Astrocyte of the hippocampus (primary cell): ENCODE measurements at regions not wholly inside any gene's neighbourhood (a gene's known extent, or its start where the extent isn't known, plus 50 kb on each side); places are given as distances from the start of the nearest gene placed in this dataset.
"Not testable (repeated sequence)": the region's sequence is repeated elsewhere in the genome, so short reads cannot be mapped to it uniquely, and the experiment has no call there.

Source experiments
- DNase-seq: peaks from one replicate; pipeline ENCODE4 v3.0.0; 2011; ENCODE audit warnings: low read depth, low spot score

DNA sequence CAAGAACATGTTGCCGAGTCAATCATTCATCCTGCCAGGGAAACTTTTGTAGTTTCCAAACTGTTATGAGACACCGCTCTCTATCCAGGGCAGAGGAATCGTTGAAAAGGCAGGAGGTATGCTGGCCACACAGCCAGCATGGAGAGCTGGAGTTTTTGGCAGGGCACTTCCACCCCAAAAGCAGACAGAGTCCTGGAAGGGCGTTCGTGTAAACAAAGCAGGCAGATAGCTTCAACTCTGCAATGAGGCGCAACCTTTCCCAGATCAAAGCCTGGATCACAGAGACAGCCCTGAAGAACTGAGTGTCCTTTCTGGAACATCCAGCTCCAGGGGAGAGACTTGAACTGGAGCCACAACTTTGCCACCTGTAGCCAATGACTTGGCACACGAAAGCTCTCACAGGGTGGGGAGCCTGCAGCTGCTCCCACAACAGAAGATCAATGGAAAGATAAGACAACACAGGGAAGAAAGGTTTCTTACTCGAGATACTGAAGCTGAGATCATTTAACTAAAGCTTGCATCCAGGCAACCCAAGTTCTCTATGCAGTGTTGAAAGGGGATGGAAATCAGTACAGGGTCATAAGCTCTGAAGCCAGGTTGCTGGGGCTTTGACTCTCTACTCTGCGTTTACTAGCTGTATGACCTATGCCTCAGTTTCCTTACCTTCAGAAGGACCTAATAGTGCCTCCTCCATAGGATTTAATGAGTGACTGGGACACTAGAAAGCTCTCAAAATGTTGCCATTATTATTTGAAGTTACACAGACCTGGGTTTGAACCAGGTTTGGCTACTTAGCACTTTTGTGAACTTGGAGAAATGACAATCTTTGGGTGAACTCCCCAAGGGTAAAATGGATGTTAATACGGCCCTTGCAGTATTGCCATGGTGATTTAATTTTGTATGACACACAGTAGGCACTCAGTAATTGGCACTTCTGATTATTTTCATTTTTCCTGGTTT, 434.8 kb upstream of the NPVF start:
- DNase-seq = no peak

GRCh38 chr7:25663877-25664276, 435.6 kb upstream of the NPVF start:
- no peak for DNase-seq

DNA sequence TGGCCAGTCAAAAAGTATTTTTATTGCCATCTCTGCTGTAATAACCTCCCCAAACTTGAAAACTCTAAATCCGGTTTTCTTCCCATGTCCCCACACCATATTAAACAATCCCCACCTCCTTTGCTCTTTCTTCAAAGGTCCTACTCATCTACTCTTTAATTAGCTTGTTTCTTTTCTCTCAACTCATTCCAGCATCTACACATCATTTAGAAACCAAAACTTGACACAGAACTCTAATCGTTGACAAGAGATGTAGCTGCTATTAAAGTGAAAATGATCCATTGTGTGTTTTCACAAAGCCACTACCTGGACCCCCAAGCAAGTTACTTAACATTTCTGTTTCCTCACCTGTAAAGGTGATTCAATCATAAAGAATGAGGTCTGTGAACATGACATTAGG, 436.3 kb upstream of the NPVF start:
- no peak for DNase-seq

DNA sequence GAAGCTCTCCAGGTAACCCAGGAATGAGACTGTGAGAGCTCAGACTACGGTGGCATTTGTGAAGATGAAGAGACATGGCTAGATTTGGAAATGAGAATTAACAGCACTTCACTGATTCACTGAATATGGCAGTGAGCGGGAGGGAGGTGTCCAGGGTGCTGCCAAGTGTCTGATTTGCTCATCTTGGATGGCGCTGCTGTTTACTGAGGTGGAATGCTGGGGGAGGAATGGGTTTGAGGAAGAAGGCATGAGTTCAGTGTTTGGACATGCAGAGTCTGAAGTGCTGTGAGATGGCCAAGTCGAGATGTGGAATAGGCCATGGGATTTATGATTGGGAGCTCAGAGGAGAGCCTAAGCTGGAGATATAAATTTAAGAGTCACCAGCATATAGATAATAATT, 437.1 kb upstream of the NPVF start:
- no peak for DNase-seq

- DNase-seq = no peak
These were observed 437.8 kb upstream of the NPVF start for GRCh38 chr7:25665903-25666670.

DNA sequence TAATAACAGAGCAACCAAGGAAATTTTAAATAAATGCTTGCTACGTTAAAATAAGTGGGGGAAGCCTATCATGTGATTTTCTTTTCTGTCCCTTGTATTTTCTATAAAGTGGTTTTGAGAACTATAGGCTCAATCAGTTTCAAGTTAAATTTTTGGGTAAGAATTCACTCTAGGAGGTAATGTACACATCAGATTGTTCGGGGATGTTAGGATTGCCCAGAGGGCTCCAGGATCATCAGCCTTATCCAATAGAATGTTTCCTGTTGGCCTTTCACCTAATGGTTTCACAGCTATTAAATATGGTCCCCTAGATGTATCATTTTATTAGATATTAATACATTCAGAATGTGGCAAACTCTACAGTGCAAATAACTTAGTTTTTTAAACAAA, 438.4 kb upstream of the NPVF start:
- no peak for DNase-seq

- no peak for DNase-seq
These were observed 441.0 kb upstream of the NPVF start for GRCh38 chr7:25669281-25669781.

DNA sequence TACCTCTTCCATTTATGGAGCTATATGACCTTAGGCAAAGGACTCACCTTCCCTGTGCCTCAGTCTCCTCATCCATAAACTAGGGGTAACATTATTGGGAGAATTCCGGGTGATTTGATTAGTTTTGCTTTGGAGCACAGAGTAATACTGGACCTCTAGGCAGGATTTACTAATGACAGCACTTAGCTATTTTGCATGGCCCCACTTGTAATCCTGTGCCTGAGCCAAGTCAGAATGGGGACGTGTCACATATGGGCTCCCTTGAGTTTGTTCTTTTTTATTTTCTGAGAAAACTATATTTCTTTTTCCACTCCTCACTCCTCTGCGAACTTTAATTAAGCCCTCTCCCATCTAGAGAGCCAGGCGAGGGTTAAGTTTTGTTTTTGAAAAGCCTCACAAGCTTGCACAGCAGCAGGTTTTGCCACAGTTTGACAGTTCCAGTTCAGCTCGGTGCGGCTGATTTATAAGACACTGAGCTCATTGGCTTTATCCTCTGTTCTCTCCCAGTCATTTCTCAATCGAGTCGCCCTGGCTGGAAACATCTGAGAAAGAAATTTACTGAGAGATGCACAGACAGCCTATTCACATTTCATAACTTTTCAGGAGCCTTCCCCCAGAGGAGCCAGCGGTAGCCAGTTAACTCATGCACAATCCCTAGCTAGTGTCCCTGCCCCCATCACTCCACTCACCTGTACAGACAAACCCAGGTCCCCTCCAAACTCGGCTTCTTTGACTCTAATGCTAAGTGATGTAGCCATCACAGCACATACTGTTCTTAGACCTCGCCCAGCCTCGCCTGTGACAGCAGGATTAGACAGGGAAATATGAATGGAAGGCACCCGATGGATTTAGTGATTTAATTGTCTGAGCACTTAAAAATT, 441.9 kb upstream of the NPVF start:
- peak; percentile 26 for DNase-seq

GRCh38 chr7:25671111-25671510, 442.8 kb upstream of the NPVF start:
- DNase-seq = no peak

DNA sequence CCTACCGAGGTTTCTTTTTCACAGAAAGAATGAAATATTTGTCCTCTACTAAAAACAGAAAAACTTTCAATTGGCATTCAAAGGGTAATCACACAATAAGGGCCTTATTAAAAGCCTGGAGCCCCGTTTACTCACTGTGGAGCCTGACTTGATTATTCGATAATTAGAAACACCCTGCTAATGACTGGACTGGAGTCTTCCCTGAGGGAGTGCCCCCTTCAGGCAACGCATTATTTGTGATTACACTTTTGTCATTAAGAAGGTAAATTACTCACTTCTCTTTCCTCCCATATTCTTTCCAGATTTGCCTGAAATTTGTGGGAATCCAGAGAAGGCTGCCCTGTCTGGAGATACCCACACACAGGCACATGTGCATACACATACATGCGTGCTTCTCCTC, 444.2 kb upstream of the NPVF start:
- DNase-seq = no peak

GRCh38 chr7:25675789-25676474, 447.6 kb upstream of the NPVF start:
- DNase-seq = no peak

DNA sequence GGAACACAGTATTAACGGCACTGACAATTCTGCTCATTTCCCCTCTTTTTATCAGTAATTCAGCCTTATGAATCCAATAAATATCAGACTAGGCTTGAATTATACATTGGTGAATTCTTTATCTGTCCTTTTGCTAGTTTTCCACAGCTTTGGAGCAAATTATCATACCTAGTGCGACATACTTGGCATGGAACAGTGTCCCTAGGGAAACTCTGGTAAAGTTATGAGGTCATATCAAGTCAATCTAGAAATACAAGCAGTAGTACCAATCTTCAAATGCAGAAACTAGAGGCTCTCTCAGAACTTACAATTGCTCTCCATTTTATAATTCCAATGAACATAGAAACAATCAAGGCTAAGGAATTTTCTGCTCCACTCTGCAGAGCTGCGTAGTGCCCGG, 449.3 kb upstream of the NPVF start:
- DNase-seq = no peak

GRCh38 chr7:25678215-25678614, 449.9 kb upstream of the NPVF start:
- no peak for DNase-seq

DNA sequence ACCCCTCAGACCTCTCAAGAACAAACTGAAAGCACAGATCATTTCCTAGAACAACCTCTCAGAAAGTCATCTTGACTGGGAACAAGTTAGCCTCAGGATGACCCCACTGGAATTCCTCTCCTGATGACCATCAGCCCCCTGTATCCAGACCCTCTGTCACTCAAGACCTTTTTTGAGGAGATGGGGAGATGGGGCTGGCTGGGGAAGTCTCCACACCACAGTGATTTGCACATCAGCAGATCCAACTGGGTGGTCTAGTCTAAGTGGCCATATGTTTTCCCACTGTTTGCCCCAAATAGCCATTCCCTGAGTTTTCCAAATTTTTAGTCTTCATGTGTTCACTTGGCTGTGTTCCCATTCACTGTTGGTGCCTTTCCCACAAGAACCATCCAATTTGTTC, 452.4 kb upstream of the NPVF start:
- DNase-seq = no peak

DNA sequence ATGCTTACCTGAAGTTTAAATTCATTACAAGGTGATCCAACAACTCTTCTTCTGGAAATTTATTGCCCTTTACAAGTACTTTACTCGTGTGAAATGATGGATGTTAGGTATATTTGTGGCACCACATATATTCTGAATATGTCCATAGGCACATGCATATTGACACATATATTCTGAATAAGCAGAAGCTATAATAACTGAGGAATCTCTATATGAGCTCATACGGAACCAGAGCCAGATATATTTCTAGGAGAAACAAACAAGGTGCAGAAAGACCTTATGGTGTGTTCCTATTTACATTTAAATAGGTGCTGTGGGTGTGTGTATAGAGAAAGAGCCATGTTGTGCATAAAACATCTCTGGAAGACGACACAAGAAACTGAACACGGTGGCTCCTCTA, 456.1 kb upstream of the NPVF start:
- DNase-seq = no peak

DNA sequence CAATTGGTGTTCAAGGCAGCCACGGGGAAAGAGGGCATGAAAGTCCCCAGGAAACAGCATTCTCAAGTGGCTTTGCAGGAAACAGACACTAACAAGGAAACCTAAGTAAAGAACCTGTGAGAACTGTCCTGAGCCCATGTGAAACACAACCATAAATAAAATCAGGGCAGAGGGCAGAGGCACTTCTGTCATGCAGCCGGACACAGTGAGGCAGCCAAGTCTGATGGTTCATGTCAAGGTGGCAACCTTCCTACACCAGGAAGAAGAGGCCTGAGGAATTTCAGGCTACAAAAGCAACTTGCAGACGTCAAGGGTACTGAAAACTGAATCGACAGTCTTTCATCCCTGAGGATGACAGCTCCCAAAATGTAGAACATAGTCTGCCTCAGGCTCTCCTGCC, 458.2 kb upstream of the NPVF start:
- DNase-seq = no peak

GRCh38 chr7:25694211-25694610, 457.8 kb upstream of the NFE2L3 start:
- no peak for DNase-seq

GRCh38 chr7:25694699-25695098, 457.3 kb upstream of the NFE2L3 start:
- DNase-seq = no peak

GRCh38 chr7:25696571-25696970, 455.4 kb upstream of the NFE2L3 start:
- DNase-seq = no peak

GRCh38 chr7:25698451-25699113, 453.4 kb upstream of the NFE2L3 start:
- no peak for DNase-seq

DNA sequence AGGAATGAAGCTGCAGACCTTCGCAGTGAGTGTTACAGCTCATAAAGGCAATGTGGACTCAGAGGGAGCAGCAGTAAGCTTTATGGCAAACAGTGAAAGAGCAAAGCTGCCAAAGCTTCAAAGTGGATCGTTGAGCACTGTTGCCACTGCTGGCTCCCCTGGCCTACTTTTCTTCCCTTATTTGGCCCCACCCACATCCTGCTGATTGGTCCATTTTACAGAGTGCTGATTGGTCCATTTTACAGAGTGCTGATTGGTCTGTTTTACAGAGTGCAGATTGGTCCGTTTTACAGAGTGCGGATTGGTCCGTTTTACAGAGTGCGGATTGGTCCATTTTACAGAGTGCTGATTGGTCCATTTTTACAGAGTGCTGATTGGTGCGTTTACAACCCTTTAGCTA, 451.9 kb upstream of the NFE2L3 start:
- DNase-seq = not testable (repeated sequence)
